VCaP (cell line): ENCODE measurements at regions not wholly inside any gene's neighbourhood (a gene's known extent, or its start where the extent isn't known, plus 50 kb on each side); places are given as distances from the start of the nearest gene placed in this dataset.

Source experiments
- H3K27ac ChIP-seq: fragments of 450-650 bp; 2 replicates; pipeline ENCODE4 v1.5.1; 2017
- TF ChIP-seq, protein P1 (sequence below): fragments of 450-650 bp; conservative IDR thresholded peaks from 2 replicates; pipeline ENCODE4 v1.5.1; 2017; ENCODE audit warnings: mild to moderate bottlenecking, moderate library complexity

DNA sequence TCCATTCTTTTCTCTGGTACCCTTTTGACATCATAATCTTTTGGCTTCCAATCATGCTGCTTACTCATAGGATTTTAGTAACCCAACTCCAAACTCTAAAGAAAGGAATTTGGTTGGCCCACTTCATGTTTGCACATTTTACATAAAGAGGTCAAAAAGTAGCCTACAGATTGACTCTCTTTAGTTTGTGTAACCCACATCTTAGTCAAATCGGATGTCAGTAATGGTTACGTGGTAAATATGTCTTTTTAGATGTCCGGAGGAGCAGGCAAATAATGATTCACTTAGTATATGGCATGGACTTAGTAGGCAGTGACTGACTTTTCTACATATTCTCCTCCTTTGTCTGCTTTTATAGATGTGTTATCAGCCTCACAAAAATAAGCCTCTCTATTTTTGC is 711.6 kb upstream of the FOXG1 start:
- TF ChIP-seq, protein P1, sequence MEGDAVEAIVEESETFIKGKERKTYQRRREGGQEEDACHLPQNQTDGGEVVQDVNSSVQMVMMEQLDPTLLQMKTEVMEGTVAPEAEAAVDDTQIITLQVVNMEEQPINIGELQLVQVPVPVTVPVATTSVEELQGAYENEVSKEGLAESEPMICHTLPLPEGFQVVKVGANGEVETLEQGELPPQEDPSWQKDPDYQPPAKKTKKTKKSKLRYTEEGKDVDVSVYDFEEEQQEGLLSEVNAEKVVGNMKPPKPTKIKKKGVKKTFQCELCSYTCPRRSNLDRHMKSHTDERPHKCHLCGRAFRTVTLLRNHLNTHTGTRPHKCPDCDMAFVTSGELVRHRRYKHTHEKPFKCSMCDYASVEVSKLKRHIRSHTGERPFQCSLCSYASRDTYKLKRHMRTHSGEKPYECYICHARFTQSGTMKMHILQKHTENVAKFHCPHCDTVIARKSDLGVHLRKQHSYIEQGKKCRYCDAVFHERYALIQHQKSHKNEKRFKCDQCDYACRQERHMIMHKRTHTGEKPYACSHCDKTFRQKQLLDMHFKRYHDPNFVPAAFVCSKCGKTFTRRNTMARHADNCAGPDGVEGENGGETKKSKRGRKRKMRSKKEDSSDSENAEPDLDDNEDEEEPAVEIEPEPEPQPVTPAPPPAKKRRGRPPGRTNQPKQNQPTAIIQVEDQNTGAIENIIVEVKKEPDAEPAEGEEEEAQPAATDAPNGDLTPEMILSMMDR, result no peak
- H3K27ac ChIP-seq, result no peak overlapping the region

DNA sequence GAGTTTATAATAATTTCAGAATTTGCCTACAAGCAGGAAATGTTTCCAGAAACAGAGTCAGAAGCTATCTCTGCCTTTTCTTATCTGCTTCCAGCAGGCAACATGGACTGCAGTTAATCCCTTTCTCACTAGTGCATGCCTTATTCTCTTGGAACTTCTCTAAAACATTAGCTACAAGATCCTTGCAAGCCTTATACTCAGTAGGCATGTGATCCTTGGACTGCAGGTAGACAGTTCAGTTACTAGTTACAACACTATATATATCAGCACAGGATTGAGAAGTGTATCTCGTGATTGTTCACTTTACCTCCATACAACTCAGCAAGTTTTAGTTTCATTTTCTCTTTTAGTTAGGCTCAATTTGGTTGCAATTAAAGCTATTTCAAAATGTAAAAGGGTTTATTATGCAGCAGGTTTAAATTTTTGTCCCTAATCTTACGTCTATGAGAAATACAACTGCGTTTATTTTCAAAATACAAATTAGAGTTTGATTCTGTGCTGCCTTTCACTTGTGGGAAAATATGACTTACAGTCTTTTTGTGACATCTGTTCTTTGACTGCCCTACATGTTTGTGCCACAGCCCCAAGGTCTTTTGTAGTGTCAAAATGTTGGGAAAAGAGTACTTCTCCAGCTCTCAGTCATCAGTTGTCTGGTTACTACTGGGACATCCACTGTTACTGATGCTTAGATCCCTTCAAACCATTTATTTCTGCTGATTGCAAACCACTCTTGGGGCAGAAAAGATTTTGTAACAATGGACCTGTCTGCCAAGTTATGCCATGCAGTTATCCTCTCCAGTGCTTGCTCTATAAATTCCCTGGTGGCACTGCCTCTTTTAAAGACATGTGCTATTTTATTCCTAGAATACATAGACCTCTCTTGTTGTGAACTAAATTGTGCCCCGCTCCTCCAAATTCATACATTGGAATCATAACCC is 709.0 kb upstream of the FOXG1 start:
- TF ChIP-seq, protein P1, result no peak
- H3K27ac ChIP-seq, result no peak overlapping the region

DNA sequence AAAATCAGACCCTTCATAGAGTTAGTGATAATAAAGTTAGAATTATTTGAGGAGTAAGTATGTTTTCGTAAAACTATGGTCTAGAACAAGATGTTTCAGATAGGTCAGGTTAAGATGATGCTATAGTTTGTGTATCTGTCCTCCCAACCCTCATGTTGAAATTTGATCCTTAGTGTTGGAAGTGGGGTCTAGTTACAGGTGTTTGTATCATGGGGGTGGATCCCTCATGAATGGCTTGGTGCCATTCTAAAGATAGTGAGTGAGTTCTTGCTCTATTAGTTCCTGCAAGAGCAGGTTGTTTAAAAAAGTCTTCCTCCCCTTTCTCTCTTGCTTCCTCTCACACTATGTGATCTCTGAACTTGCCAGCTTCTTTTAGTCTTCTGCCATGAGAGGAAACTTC is 707.3 kb upstream of the FOXG1 start:
- TF ChIP-seq, protein P1, result no peak
- H3K27ac ChIP-seq, result no peak overlapping the region

DNA sequence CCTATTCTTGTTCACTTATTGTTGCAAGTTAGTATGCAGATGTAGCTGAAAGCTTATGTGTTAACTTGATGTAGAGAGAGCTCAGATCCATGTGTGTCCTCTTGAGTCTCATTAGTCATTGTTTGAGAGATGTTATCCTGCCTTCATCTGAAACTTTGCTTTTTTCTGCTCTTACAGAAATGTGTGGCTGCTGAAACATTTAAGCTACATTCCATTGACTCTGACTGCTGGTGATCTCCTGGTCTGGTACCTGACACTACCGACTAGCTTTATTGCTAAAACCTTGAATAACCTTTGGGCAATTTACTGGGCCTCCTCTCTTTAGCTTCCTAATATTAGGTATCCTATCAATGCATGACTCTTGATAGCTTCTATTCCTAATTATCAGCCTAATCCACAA is 705.6 kb upstream of the FOXG1 start:
- H3K27ac ChIP-seq, result no peak overlapping the region
- TF ChIP-seq, protein P1, result no peak

DNA sequence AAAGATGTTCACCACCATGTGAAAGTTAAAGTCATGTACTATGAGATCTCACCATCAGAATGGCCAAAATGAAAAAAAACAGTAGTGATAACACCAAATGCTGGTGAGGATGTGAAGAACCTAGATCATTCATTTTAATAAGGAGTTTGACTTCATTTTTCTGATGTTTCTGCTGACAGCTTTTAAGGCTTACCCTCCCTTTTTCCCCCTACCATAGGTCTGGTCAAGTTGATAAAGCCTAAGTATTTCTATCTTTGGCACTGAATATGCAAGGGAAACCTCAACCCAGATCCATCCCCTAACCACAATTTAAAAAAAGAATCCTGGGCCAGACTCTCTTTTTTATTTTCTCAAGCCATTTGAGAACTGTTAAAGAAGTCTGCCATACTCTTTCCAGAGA is 689.6 kb upstream of the FOXG1 start:
- TF ChIP-seq, protein P1, result no peak
- H3K27ac ChIP-seq, result no peak overlapping the region

DNA sequence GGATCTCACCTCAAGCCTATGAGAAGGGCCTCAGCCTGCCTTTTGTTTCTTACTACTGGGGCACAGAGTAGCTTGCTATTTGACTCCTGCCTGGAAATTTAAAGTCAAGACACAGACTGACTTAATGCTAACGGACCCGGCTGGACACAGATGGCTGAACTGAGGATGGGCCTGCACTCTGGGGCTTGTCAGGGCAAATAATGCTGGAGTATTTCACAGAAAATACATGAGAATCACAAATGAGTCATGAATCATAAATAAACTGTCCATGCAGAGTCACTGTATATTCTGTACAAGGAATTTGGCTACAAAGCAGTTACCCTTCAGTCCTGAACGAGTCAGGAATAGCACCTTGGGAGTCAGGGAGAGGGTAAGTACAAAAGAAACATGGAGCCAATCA is 683.2 kb upstream of the FOXG1 start:
- no peak overlapping the region for H3K27ac ChIP-seq
- TF ChIP-seq, protein P1, result no peak

DNA sequence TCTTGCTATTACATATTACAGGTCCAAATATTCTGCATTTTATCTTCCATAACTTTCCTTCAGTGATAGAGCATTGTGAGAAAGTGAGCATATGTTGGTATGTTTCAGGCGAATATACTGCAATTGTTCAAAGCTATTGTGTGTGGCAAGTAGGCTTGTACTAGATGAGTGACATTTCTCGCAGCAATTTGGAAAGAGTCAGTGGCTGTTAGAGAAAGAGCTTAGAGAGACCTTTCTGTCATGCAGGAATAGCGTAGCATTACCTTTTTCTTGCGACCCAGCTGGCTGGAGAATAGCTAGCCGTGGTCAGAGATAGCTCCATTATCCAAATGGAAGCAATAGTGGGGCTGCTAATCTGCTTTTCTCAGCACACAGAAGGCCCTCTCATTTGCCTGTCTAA is 678.5 kb upstream of the FOXG1 start:
- TF ChIP-seq, protein P1, result no peak

More for the DNA sequence above, 678.5 kb upstream of the FOXG1 start:
- H3K27ac ChIP-seq, result no peak overlapping the region
